Large intestine (tissue), 3 donors: ENCODE measurements at regions not wholly inside any gene's neighbourhood (a gene's known extent, or its start where the extent isn't known, plus 50 kb on each side); places are given as distances from the start of the nearest gene placed in this dataset.
"Not testable (repeated sequence)": the region's sequence is repeated elsewhere in the genome, so short reads cannot be mapped to it uniquely, and the experiment has no call there.

ENCODE experiments used
- DNase-seq, 2 donors: peaks; one replicate each; pipeline versions ENCODE4 v3.0.0 to v3.0.0-alpha.2; 2013
- H3K27ac ChIP-seq: one replicate; pipeline ENCODE4 v1.5.1; 2013; ENCODE audit warnings: low read length
- H3K27me3 ChIP-seq: 2 replicates; pipeline ENCODE4 v1.6.1; 2013; ENCODE audit warnings: low read length; ENCODE audit not compliant: control insufficient read depth, insufficient read depth
- H3K36me3 ChIP-seq: 2 replicates; pipeline ENCODE4 v1.6.1; 2013; ENCODE audit warnings: low read length; ENCODE audit not compliant: control insufficient read depth, insufficient read depth
- H3K4me1 ChIP-seq: one replicate; pipeline ENCODE4 v1.6.1; 2013; ENCODE audit warnings: low read length; ENCODE audit not compliant: control insufficient read depth, insufficient read depth
- H3K4me3 ChIP-seq: one replicate; pipeline ENCODE4 v1.5.1; 2013; ENCODE audit warnings: low read length
- H3K9me3 ChIP-seq: one replicate; pipeline ENCODE4 v1.6.1; 2013; ENCODE audit warnings: mild to moderate bottlenecking, low read depth, low read length, moderate library complexity; ENCODE audit not compliant: control insufficient read depth
- WGBS: methylation state at CpG from one replicate; pipeline ENCODE4 v1.1.5; 2013; ENCODE audit warnings: low lambda C conversion rate; ENCODE audit not compliant: insufficient coverage; 5-methylcytosine and 5-hydroxymethylcytosine counted together

- H3K4me3 ChIP-seq, H3K27me3 ChIP-seq, H3K27ac ChIP-seq, H3K9me3 ChIP-seq, H3K4me1 ChIP-seq, H3K36me3 ChIP-seq: not testable (repeated sequence)
- peak; percentile 6 to 19 for DNase-seq
- no CpG with 5 or more reads among the region's 1 CpG for WGBS
Observed at GRCh38 chr2:89213811-89214210, 522.3 kb downstream of the RPIA start.

- H3K36me3 ChIP-seq, H3K4me1 ChIP-seq, H3K27me3 ChIP-seq, H3K9me3 ChIP-seq, DNase-seq, H3K4me3 ChIP-seq, H3K27ac ChIP-seq: not testable (repeated sequence)
- no CpG with 5 or more reads among the region's 2 CpGs for whole genome bisulfite sequencing
Observed at GRCh38 chr2:89221474-89221873, 530.0 kb downstream of the RPIA start.

GRCh38 chr2:89222063-89222732 is 530.7 kb downstream of the RPIA start:
- not testable (repeated sequence) for DNase-seq, H3K36me3 ChIP-seq, H3K4me1 ChIP-seq, H3K27me3 ChIP-seq, H3K27ac ChIP-seq, H3K9me3 ChIP-seq, H3K4me3 ChIP-seq
- WGBS, result no CpG with 5 or more reads among the region's 2 CpGs

- WGBS, result no CpG with 5 or more reads among the region's 2 CpGs
- H3K27ac ChIP-seq, DNase-seq, H3K4me1 ChIP-seq, H3K36me3 ChIP-seq, H3K4me3 ChIP-seq, H3K9me3 ChIP-seq, H3K27me3 ChIP-seq: not testable (repeated sequence)
Observed at GRCh38 chr2:89224803-89225202, 533.3 kb downstream of the RPIA start.

- not testable (repeated sequence) for DNase-seq, H3K36me3 ChIP-seq, H3K4me1 ChIP-seq, H3K4me3 ChIP-seq, H3K27me3 ChIP-seq, H3K9me3 ChIP-seq, H3K27ac ChIP-seq
- WGBS, result no CpG with 5 or more reads among the region's 6 CpGs
Observed at GRCh38 chr2:89229979-89230378, 538.5 kb downstream of the RPIA start.

GRCh38 chr2:89231241-89231640 is 539.8 kb downstream of the RPIA start:
- not testable (repeated sequence) for H3K4me3 ChIP-seq, H3K27ac ChIP-seq, H3K27me3 ChIP-seq, H3K4me1 ChIP-seq, H3K9me3 ChIP-seq, H3K36me3 ChIP-seq, DNase-seq
- WGBS, result no CpG with 5 or more reads among the region's 2 CpGs

- WGBS, result no CpG with 5 or more reads among the region's 4 CpGs
- H3K9me3 ChIP-seq, H3K4me3 ChIP-seq, H3K27ac ChIP-seq, DNase-seq, H3K4me1 ChIP-seq, H3K27me3 ChIP-seq, H3K36me3 ChIP-seq: not testable (repeated sequence)
Observed at GRCh38 chr2:89233931-89234330, 542.5 kb downstream of the RPIA start.

GRCh38 chr2:89234818-89235466 is 543.5 kb downstream of the RPIA start:
- H3K27me3 ChIP-seq, H3K4me3 ChIP-seq, DNase-seq, H3K36me3 ChIP-seq, H3K4me1 ChIP-seq, H3K9me3 ChIP-seq, H3K27ac ChIP-seq: not testable (repeated sequence)
- no CpG with 5 or more reads among the region's 3 CpGs for WGBS

- not testable (repeated sequence) for H3K36me3 ChIP-seq, H3K27ac ChIP-seq, DNase-seq, H3K4me1 ChIP-seq, H3K27me3 ChIP-seq, H3K4me3 ChIP-seq, H3K9me3 ChIP-seq
- no CpG with 5 or more reads among the region's 6 CpGs for WGBS
Observed at GRCh38 chr2:89236832-89237450, 545.5 kb downstream of the RPIA start.

GRCh38 chr2:89237783-89238182 is 546.3 kb downstream of the RPIA start:
- not testable (repeated sequence) for H3K36me3 ChIP-seq, H3K27me3 ChIP-seq, H3K27ac ChIP-seq, H3K4me3 ChIP-seq, H3K4me1 ChIP-seq, H3K9me3 ChIP-seq, DNase-seq
- no CpG with 5 or more reads among the region's 4 CpGs for WGBS
